ENCODE measurements at regions not wholly inside any gene's neighbourhood (a gene's known extent, or its start where the extent isn't known, plus 50 kb on each side); places are given as distances from the start of the nearest gene placed in this dataset.
A peak's percentile ranks its signal among the peaks of the same experiment; 100 is the strongest.

GRCh38 chr12:94754653-94755052 is 104.3 kb upstream of the TMCC3 start:
- no peak overlapping the region for H2AFZ ChIP-seq (replicated peaks)
- TF ChIP-seq CTCF (IDR thresholded peaks at IDR 0.05) (no peak), EZH2phosphoT487 (IDR thresholded peaks at IDR 0.05) (no peak), EZH2 (IDR thresholded peaks at IDR 0.05) (no peak)
- H3F3A ChIP-seq (ENCODE audit: low read depth), result no peaks in the 10 kb centered on the region
- Mint-ChIP-seq H3K36me3 (no peaks in the 10 kb centered on the region), H3K27me3 (ENCODE audit: insufficient read depth, low read depth) (peaks cover 3% of the 10 kb centered on the region), H3K9me3 (peaks cover 4% of the 10 kb centered on the region), H3K4me3 (no peak overlapping the region), H3K27ac (no peak overlapping the region), H3K4me1 (peaks cover 17% of the 10 kb centered on the region)
- no peaks in the 10 kb centered on the region for H3K27me3 ChIP-seq
- H3K4me2 ChIP-seq, result no peak overlapping the region
- no peaks in the 10 kb centered on the region for H3K4me1 ChIP-seq
- no peak overlapping the region for H3K27ac ChIP-seq
- no peaks in the 10 kb centered on the region for H3K9me3 ChIP-seq (ENCODE audit: low read depth)
- H3K79me2 ChIP-seq (ENCODE audit: low read depth), result no peaks in the 10 kb centered on the region
- H3K9ac ChIP-seq, result no peak overlapping the region
- H3K4me3 ChIP-seq, result no peak overlapping the region
- no peaks in the 10 kb centered on the region for H4K20me1 ChIP-seq (ENCODE audit: low read depth)
- DNase-seq (ENCODE audit: low spot score), result no peak
- no peaks in the 10 kb centered on the region for H3K36me3 ChIP-seq

- Histone ChIP-seq H3K9me3 (ENCODE audit: low read depth) (no peaks in the 10 kb centered on the region), H3K36me3 (no peaks in the 10 kb centered on the region), H3K27me3 (no peaks in the 10 kb centered on the region), H3K4me3 (no peak overlapping the region), H2AFZ (replicated peaks) (peak overlapping the region; percentile 66), H3K27ac (no peak overlapping the region), H3K4me1 (no peaks in the 10 kb centered on the region), H3K4me2 (no peak overlapping the region), H4K20me1 (ENCODE audit: low read depth) (no peaks in the 10 kb centered on the region), H3K79me2 (ENCODE audit: low read depth) (no peaks in the 10 kb centered on the region), H3F3A (ENCODE audit: low read depth) (no peaks in the 10 kb centered on the region), H3K9ac (no peak overlapping the region)
- no peaks in the 10 kb centered on the region for H3K36me3 Mint-ChIP-seq
- peaks cover 2% of the 10 kb centered on the region for H3K27me3 Mint-ChIP-seq (ENCODE audit: insufficient read depth, low read depth)
- peaks cover 17% of the 10 kb centered on the region for H3K4me1 Mint-ChIP-seq
- H3K4me3 Mint-ChIP-seq, result no peak overlapping the region
- peak; percentile 57 for DNase-seq (ENCODE audit: low spot score)
- TF ChIP-seq EZH2phosphoT487 (IDR thresholded peaks at IDR 0.05) (no peak), CTCF (IDR thresholded peaks at IDR 0.05) (peak; percentile 54), EZH2 (IDR thresholded peaks at IDR 0.05) (no peak)
- H3K9me3 Mint-ChIP-seq, result peaks cover 6% of the 10 kb centered on the region
- H3K27ac Mint-ChIP-seq, result peak overlapping the region; percentile 94
Measured at GRCh38 chr12:94753036-94753679, 102.8 kb upstream of the TMCC3 start.

GRCh38 chr12:94750864-94751263 is 100.5 kb upstream of the TMCC3 start:
- Mint-ChIP-seq H3K36me3 (no peaks in the 10 kb centered on the region), H3K4me3 (no peak overlapping the region), H3K4me1 (peaks cover 17% of the 10 kb centered on the region), H3K9me3 (peaks cover 6% of the 10 kb centered on the region), H3K27ac (no peak overlapping the region), H3K27me3 (ENCODE audit: insufficient read depth, low read depth) (peaks cover 4% of the 10 kb centered on the region)
- DNase-seq (ENCODE audit: low spot score), result no peak
- H3K9ac ChIP-seq, result no peak overlapping the region
- H3K4me3 ChIP-seq, result no peak overlapping the region
- H3F3A ChIP-seq (ENCODE audit: low read depth), result no peaks in the 10 kb centered on the region
- H3K4me2 ChIP-seq, result no peak overlapping the region
- no peaks in the 10 kb centered on the region for H4K20me1 ChIP-seq (ENCODE audit: low read depth)
- no peaks in the 10 kb centered on the region for H3K79me2 ChIP-seq (ENCODE audit: low read depth)
- H3K9me3 ChIP-seq (ENCODE audit: low read depth), result no peaks in the 10 kb centered on the region
- H3K4me1 ChIP-seq, result no peaks in the 10 kb centered on the region
- H3K36me3 ChIP-seq, result no peaks in the 10 kb centered on the region
- no peaks in the 10 kb centered on the region for H3K27me3 ChIP-seq
- H2AFZ ChIP-seq (replicated peaks), result no peak overlapping the region
- TF ChIP-seq CTCF (IDR thresholded peaks at IDR 0.05), result no peak
- no peak for TF ChIP-seq EZH2 (IDR thresholded peaks at IDR 0.05)
- no peak for TF ChIP-seq EZH2phosphoT487 (IDR thresholded peaks at IDR 0.05)
- H3K27ac ChIP-seq, result no peak overlapping the region
